Colonic mucosa (tissue), 4 donors: ENCODE measurements at regions not wholly inside any gene's neighbourhood (a gene's known extent, or its start where the extent isn't known, plus 50 kb on each side); places are given as distances from the start of the nearest gene placed in this dataset.

Experiments
- DNase-seq: peaks from one replicate; pipeline ENCODE4 v3.0.0-alpha.2; 2020
- H3K27ac ChIP-seq: fragments of 200-600 bp; one replicate; pipeline ENCODE4 v1.8.0; 2021
- H3K27me3 ChIP-seq: fragments of 200-600 bp; one replicate; pipeline ENCODE4 v1.8.0; 2021
- H3K36me3 ChIP-seq: fragments of 200-600 bp; one replicate; pipeline ENCODE4 v1.8.0; 2021
- H3K4me1 ChIP-seq: fragments of 200-600 bp; one replicate; pipeline ENCODE4 v1.8.0; 2021; ENCODE audit warnings: mild to moderate bottlenecking
- H3K4me3 ChIP-seq: fragments of 200-600 bp; one replicate; pipeline ENCODE4 v1.8.0; 2021
- H3K9ac ChIP-seq, 2 donors: one replicate each; pipeline ENCODE4 v1.7.0; 2013; ENCODE audit warnings: control low read depth in 2 of 2, low read depth in 2 of 2, low read length in 2 of 2
- H3K9me3 ChIP-seq: fragments of 200-600 bp; one replicate; pipeline ENCODE4 v1.8.0; 2021
- CTCF ChIP-seq: fragments of 200-600 bp; IDR thresholded peaks from one replicate; pipeline ENCODE4 v1.8.0; 2022; ENCODE audit warnings: antibody characterized with exemption, mild to moderate bottlenecking
- intact Hi-C: fragments of 100-400 bp; cut with DNase I; formaldehyde crosslinking; loops from one replicate; pipeline ENCODE4 v1.14.1; 2022
- donor health status: healthy.
- donor health status: DM: no; HTN: no; CAD: no.
- donor health status: DM: no; HTN: no; CAD: no.

GRCh38 chr14:94702629-94703028 is 67.3 kb downstream of the GSC start:
- no peaks in the 10 kb centered on the region for H3K27me3 ChIP-seq
- H3K9ac ChIP-seq = no peak overlapping the region
- H3K36me3 ChIP-seq = no peaks in the 10 kb centered on the region
- no peak for TF ChIP-seq CTCF
- H3K27ac ChIP-seq = no peak overlapping the region
- no peak for DNase-seq
- intact Hi-C loops = no loop called here
- no peak overlapping the region for H3K4me3 ChIP-seq
- H3K9me3 ChIP-seq = no peaks in the 10 kb centered on the region
- H3K4me1 ChIP-seq = no peaks in the 10 kb centered on the region

DNA sequence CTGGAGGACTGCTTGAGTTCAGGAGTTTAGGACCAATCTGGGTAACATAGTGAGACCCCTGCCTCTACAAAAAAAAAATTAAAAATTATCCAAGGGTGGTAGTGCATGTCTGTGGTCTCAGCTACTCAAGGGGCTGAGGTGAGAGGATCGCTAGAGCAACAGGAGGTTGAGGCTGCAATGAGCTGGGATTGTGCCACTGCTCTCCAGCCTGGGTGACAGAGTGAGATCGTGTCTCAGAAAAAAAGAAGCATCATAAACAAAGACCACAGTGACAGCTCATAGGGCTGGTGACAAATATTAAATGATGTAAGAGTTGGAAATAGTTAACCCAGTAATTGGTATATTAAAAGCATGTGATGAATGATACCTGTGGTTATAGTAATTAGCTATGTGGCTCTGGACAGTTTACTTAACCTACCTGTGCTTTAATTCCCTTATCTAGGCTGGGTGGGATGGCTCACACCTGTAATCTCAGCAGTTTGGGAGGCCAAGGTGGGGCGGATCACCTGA is 68.0 kb downstream of the GSC start:
- intact Hi-C loops = no loop called here
- Histone ChIP-seq H3K9me3 (no peaks in the 10 kb centered on the region), H3K27ac (no peak overlapping the region), H3K4me3 (no peak overlapping the region), H3K9ac (no peak overlapping the region), H3K4me1 (no peaks in the 10 kb centered on the region), H3K36me3 (no peaks in the 10 kb centered on the region), H3K27me3 (no peaks in the 10 kb centered on the region)
- DNase-seq = no peak
- TF ChIP-seq CTCF = no peak

GRCh38 chr14:94700336-94700735 is 69.6 kb downstream of the GSC start:
- intact Hi-C loops = no loop called here
- H3K27ac ChIP-seq = no peak overlapping the region
- no peaks in the 10 kb centered on the region for H3K36me3 ChIP-seq
- no peak overlapping the region for H3K4me3 ChIP-seq
- H3K4me1 ChIP-seq = no peaks in the 10 kb centered on the region
- DNase-seq = no peak
- no peaks in the 10 kb centered on the region for H3K27me3 ChIP-seq
- H3K9ac ChIP-seq = no peak overlapping the region
- no peak for TF ChIP-seq CTCF
- no peaks in the 10 kb centered on the region for H3K9me3 ChIP-seq

DNA sequence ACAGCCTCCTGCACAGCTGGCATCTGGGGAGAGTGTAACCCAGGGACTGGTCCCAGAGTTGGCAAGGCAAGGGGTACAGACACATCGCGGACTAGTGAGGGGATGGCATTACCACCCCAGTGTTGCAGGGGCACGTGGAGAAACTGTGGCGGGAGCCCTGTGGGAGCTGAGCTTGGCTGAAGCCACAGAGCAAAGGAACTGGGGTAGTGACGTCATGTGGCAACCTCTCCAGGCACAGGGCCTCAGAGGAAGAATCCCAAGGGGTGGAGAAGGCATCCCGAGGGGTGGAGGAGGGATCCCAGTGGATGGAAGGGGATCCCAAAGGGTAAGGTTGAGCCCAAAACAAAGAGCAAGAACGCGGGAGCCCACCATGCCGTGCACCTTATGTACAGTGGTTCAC is 70.1 kb downstream of the GSC start:
- intact Hi-C loops = no loop called here
- no peak for TF ChIP-seq CTCF
- no peaks in the 10 kb centered on the region for H3K27me3 ChIP-seq
- DNase-seq = no peak
- H3K36me3 ChIP-seq = no peaks in the 10 kb centered on the region
- H3K9me3 ChIP-seq = no peaks in the 10 kb centered on the region
- H3K4me3 ChIP-seq = no peak overlapping the region
- H3K9ac ChIP-seq = no peak overlapping the region
- H3K27ac ChIP-seq = no peak overlapping the region
- no peaks in the 10 kb centered on the region for H3K4me1 ChIP-seq

GRCh38 chr14:94697773-94698556 is 71.9 kb downstream of the GSC start:
- Histone ChIP-seq H3K27me3 (no peaks in the 10 kb centered on the region), H3K4me1 (no peaks in the 10 kb centered on the region), H3K36me3 (no peaks in the 10 kb centered on the region), H3K4me3 (no peak overlapping the region), H3K9me3 (no peaks in the 10 kb centered on the region), H3K9ac (no peak overlapping the region), H3K27ac (no peak overlapping the region)
- DNase-seq = no peak
- TF ChIP-seq CTCF = no peak
- intact Hi-C loops = no loop called here
